Keratinocyte (primary cell): ENCODE measurements at regions not wholly inside any gene's neighbourhood (a gene's known extent, or its start where the extent isn't known, plus 50 kb on each side); places are given as distances from the start of the nearest gene placed in this dataset.

Source experiments
- CTCF ChIP-seq, 3 experiments: IDR thresholded peaks in 1 of 3; conservative IDR thresholded peaks in 1 of 3; optimal IDR thresholded peaks in 1 of 3; 2 replicates in 2 of 3; 3 replicates in 1 of 3; pipeline versions ENCODE3 to v1.5.1; 2011; ENCODE audit warnings: low read length in 3 of 3, mild to moderate bottlenecking in 3 of 3, moderate library complexity in 2 of 3, control low read depth in 1 of 3, inconsistent platforms in 1 of 3; ENCODE audit not compliant: insufficient read depth in 2 of 3; ENCODE audit errors: extremely low read depth in 1 of 3
- EZH2 ChIP-seq: IDR thresholded peaks from one replicate; pipeline ENCODE4 v1.6.1; 2012; ENCODE audit warnings: inconsistent platforms, mild to moderate bottlenecking, low read length, moderate library complexity

- TF ChIP-seq CTCF (optimal IDR thresholded peaks at IDR 0.05 in 1 of 3, IDR thresholded peaks at IDR 0.05 in 1 of 3, conservative IDR thresholded peaks at IDR 0.05 in 1 of 3; ENCODE audit: extremely low read depth in 1 of 3, insufficient read depth in 2 of 3, low read length in 3 of 3) (no peak), EZH2 (no peak)
These were observed 97.1 kb downstream of the ENC1 start for GRCh38 chr5:74543162-74543995.
